ENCODE measurements at regions not wholly inside any gene's neighbourhood (a gene's known extent, or its start where the extent isn't known, plus 50 kb on each side); places are given as distances from the start of the nearest gene placed in this dataset.

GRCh38 chr11:26909515-26909914 is 84.4 kb upstream of the FIBIN start:
- TF ChIP-seq, protein P1, sequence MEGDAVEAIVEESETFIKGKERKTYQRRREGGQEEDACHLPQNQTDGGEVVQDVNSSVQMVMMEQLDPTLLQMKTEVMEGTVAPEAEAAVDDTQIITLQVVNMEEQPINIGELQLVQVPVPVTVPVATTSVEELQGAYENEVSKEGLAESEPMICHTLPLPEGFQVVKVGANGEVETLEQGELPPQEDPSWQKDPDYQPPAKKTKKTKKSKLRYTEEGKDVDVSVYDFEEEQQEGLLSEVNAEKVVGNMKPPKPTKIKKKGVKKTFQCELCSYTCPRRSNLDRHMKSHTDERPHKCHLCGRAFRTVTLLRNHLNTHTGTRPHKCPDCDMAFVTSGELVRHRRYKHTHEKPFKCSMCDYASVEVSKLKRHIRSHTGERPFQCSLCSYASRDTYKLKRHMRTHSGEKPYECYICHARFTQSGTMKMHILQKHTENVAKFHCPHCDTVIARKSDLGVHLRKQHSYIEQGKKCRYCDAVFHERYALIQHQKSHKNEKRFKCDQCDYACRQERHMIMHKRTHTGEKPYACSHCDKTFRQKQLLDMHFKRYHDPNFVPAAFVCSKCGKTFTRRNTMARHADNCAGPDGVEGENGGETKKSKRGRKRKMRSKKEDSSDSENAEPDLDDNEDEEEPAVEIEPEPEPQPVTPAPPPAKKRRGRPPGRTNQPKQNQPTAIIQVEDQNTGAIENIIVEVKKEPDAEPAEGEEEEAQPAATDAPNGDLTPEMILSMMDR (IDR thresholded peaks at IDR 0.05): no peak
- Histone ChIP-seq H3K27ac (no peak overlapping the region), H3K4me3 (no peak overlapping the region)
- DNase-seq (ENCODE audit: low spot score): no peak

GRCh38 chr11:26909991-26910591 is 83.8 kb upstream of the FIBIN start:
- DNase-seq (ENCODE audit: low spot score): no peak
- TF ChIP-seq, protein P1 (IDR thresholded peaks at IDR 0.05): no peak
- Histone ChIP-seq H3K27ac (no peak overlapping the region), H3K4me3 (no peak overlapping the region)

- DNase-seq (ENCODE audit: low spot score): no peak
- Histone ChIP-seq H3K27ac (no peak overlapping the region), H3K4me3 (no peak overlapping the region)
- TF ChIP-seq, protein P1 (IDR thresholded peaks at IDR 0.05): no peak
These were observed 78.9 kb upstream of the FIBIN start for GRCh38 chr11:26914968-26915367.

- H3K4me3 ChIP-seq: no peak overlapping the region
- no peak for DNase-seq (ENCODE audit: low spot score)
- H3K27ac ChIP-seq: no peak overlapping the region
- TF ChIP-seq, protein P1 (IDR thresholded peaks at IDR 0.05): no peak
These were observed 77.1 kb upstream of the FIBIN start for GRCh38 chr11:26916805-26917204.

DNA sequence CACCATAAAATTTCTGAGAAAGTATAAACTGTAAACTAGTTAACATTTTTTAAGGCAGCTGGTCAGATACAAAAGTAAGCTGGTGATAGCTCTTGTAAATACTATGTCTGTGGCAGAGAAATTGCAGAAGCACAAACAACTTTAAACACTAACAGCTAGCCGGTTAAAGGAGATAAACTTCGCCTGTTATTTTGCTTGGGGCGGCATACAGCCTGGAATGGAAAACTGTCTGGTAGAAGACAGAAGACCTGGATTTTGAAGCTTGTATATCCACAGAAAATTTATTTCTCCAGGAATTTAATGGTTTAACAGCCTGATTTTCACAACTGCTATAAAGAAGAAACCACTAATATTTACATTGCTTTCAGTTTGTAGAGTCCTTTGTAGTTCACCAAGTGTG is 65.3 kb upstream of the FIBIN start:
- Histone ChIP-seq H3K27ac (no peak overlapping the region), H3K4me3 (no peak overlapping the region)
- no peak for DNase-seq (ENCODE audit: low spot score)
- TF ChIP-seq, protein P1 (IDR thresholded peaks at IDR 0.05): no peak

DNA sequence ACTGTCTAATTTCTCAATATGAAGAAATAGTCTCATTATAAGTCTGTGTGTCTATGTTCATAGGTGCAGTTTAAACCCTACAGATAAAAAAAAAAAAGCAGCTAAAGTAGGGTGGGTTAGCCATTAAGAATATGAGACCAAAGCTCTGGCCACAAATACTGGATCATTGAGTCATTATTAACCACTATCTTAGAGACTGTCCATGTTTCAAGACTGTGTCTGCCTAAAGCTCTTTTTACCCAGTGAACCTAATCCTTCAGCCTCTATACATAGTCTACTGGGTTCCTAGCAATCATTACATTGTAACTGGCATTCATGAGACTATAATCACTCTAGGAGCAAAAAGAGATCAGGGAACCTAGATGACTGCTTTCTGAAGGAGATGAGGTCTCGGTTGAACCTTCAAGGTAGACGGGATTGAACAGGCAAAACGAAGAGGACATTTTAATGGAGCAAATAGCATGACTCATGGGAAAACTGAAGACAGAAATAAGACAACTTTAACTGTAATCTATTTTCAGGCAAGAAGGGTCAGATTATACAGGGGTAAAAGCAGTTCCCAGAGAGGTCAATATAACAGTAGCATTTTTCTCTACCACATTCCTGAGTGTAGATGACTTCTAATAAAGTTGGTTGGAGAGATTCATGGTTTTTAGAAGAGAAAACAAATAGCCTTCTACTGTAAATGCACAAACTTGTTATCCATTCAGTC is 64.0 kb upstream of the FIBIN start:
- H3K4me3 ChIP-seq: no peak overlapping the region
- no peak overlapping the region for H3K27ac ChIP-seq
- TF ChIP-seq, protein P1 (IDR thresholded peaks at IDR 0.05): no peak
- DNase-seq (ENCODE audit: low spot score): no peak
